Lower lobe of right lung (tissue), 2 donors: ENCODE measurements at regions not wholly inside any gene's neighbourhood (a gene's known extent, or its start where the extent isn't known, plus 50 kb on each side); places are given as distances from the start of the nearest gene placed in this dataset.
"Not testable (repeated sequence)": the region's sequence is repeated elsewhere in the genome, so short reads cannot be mapped to it uniquely, and the experiment has no call there.

Experiments used
- ATAC-seq, 2 donors: fragments of 200-7000 bp; cut with Tn5 transposase; one replicate each; pipeline ENCODE4 v1.9.1; 2020 to 2022; ENCODE audit warnings: mild to moderate bottlenecking in 2 of 2, moderate library complexity in 2 of 2
- DNase-seq: peaks from one replicate; pipeline ENCODE4 v3.0.0-alpha.2; 2020
- H3K27ac ChIP-seq: fragments of 200-600 bp; one replicate; pipeline ENCODE4 v1.8.0; 2022
- H3K27me3 ChIP-seq: fragments of 200-600 bp; one replicate; pipeline ENCODE4 v1.8.0; 2022; ENCODE audit warnings: low read depth
- H3K36me3 ChIP-seq: fragments of 200-600 bp; one replicate; pipeline ENCODE4 v1.8.0; 2022; ENCODE audit warnings: mild to moderate bottlenecking
- H3K4me1 ChIP-seq: fragments of 200-600 bp; one replicate; pipeline ENCODE4 v1.8.0; 2022
- H3K4me3 ChIP-seq: fragments of 200-600 bp; one replicate; pipeline ENCODE4 v1.8.0; 2022; ENCODE audit warnings: mild to moderate bottlenecking
- H3K9me3 ChIP-seq: fragments of 200-600 bp; one replicate; pipeline ENCODE4 v1.8.0; 2022
- intact Hi-C: fragments of 100-400 bp; cut with DNase I; formaldehyde crosslinking; loops from one replicate; pipeline ENCODE4 v1.11.0; 2022
- TF ChIP-seq, protein P1 (sequence below): fragments of 200-600 bp; IDR thresholded peaks from one replicate; pipeline ENCODE4 v1.8.0; 2022; ENCODE audit warnings: antibody characterized with exemption, mild to moderate bottlenecking
- donor health status: DM: no; HTN: yes; CAD: no; lungs with severe emphysema.

DNA sequence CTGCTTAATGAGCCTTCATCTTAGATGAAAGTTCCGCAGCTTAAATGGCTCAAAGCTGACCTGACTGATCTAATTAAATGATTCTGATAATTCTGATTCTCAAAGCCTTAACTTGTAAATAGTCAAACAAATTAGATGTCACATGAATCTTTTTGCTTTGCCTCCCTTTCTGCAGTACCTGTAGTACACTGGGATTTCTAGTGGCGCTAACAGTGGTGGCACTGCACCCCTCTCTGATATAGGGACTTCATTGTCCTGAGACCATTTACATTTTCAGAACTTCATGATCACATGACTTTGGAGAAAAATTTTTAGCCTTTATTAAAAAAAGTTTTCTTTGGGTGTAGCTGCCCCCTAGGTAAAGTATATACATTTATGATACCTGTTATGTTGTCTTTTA, 546.7 kb upstream of the ADGRL2 start:
- DNase-seq (no peak), ATAC-seq (no peak)
- Histone ChIP-seq H3K27ac (no peak overlapping the region), H3K4me3 (no peak overlapping the region), H3K27me3 (no peaks in the 10 kb centered on the region), H3K9me3 (no peaks in the 10 kb centered on the region), H3K4me1 (no peaks in the 10 kb centered on the region), H3K36me3 (no peaks in the 10 kb centered on the region)
- intact Hi-C loops: no loop called here
- TF ChIP-seq, protein P1, sequence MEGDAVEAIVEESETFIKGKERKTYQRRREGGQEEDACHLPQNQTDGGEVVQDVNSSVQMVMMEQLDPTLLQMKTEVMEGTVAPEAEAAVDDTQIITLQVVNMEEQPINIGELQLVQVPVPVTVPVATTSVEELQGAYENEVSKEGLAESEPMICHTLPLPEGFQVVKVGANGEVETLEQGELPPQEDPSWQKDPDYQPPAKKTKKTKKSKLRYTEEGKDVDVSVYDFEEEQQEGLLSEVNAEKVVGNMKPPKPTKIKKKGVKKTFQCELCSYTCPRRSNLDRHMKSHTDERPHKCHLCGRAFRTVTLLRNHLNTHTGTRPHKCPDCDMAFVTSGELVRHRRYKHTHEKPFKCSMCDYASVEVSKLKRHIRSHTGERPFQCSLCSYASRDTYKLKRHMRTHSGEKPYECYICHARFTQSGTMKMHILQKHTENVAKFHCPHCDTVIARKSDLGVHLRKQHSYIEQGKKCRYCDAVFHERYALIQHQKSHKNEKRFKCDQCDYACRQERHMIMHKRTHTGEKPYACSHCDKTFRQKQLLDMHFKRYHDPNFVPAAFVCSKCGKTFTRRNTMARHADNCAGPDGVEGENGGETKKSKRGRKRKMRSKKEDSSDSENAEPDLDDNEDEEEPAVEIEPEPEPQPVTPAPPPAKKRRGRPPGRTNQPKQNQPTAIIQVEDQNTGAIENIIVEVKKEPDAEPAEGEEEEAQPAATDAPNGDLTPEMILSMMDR: no peak

GRCh38 chr1:81252471-81253151, 548.1 kb upstream of the ADGRL2 start:
- Histone ChIP-seq H3K36me3 (no peaks in the 10 kb centered on the region), H3K4me1 (no peaks in the 10 kb centered on the region), H3K27ac (no peak overlapping the region), H3K4me3 (no peak overlapping the region), H3K27me3 (no peaks in the 10 kb centered on the region), H3K9me3 (no peaks in the 10 kb centered on the region)
- intact Hi-C loops: no loop called here
- ATAC-seq: no peak
- no peak for DNase-seq
- TF ChIP-seq, protein P1: no peak

GRCh38 chr1:81250825-81251224, 549.9 kb upstream of the ADGRL2 start:
- DNase-seq, H3K27ac ChIP-seq, H3K4me1 ChIP-seq, H3K4me3 ChIP-seq, H3K36me3 ChIP-seq, H3K27me3 ChIP-seq, ATAC-seq, H3K9me3 ChIP-seq, intact Hi-C loops: not testable (repeated sequence)

DNA sequence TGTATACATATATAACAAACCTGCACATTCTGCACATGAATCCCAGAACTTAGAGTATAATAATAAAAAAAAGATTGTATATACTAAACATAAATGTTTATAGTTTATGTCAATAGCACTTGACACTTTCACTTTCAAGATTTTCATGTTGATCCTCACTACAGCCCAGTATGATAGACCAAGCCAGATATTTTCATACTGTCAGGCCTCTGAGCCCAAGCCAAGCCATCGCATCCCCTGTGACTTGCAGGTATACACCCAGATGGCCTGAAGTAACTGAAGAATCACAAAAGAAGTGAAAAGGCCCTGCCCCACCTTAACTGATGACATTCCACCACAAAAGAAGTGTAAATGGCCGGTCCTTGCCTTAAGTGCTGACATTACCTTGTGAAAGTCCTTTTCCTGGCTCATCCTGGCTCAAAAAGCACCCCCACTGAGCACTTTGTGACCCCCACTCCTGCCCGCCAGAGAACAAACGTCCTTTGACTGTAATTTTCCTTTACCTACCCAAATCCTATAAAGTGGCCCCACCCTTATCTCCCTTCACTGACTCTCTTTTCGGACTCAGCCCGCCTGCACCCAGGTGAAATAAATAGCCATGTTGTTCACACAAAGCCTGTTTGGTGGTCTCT, 555.5 kb upstream of the ADGRL2 start:
- H3K9me3 ChIP-seq, H3K27me3 ChIP-seq, H3K27ac ChIP-seq, DNase-seq, ATAC-seq, H3K4me1 ChIP-seq, H3K36me3 ChIP-seq, H3K4me3 ChIP-seq, intact Hi-C loops: not testable (repeated sequence)

- DNase-seq, H3K27me3 ChIP-seq, H3K4me1 ChIP-seq, ATAC-seq, H3K27ac ChIP-seq, H3K36me3 ChIP-seq, H3K9me3 ChIP-seq, H3K4me3 ChIP-seq, intact Hi-C loops: not testable (repeated sequence)
These were observed 556.1 kb upstream of the ADGRL2 start for GRCh38 chr1:81244612-81245011.

DNA sequence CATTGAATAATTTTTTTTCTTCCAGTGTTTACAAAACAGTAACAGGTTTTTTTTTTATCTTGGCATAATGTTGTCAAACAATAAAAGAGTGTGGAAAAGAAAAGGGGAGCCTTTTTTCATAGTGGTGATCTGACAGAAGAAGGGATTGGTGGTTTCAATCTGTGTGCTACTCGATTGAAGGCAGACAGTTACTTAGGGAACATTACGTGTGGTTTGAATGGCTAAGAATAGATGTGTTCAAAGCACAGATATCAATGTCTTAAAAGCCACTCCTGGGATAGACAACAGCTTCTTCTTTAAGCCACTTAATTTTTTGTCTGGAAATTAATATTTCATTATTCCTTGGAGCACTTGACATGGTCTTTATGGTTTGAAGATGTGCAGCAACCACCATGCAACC, 558.6 kb upstream of the ADGRL2 start:
- H3K4me1 ChIP-seq: no peaks in the 10 kb centered on the region
- no peaks in the 10 kb centered on the region for H3K36me3 ChIP-seq
- intact Hi-C loops: no loop called here
- no peaks in the 10 kb centered on the region for H3K27me3 ChIP-seq
- no peak for DNase-seq
- H3K27ac ChIP-seq: no peak overlapping the region
- no peaks in the 10 kb centered on the region for H3K9me3 ChIP-seq
- TF ChIP-seq, protein P1: no peak
- ATAC-seq: no peak
- no peak overlapping the region for H3K4me3 ChIP-seq

GRCh38 chr1:81238129-81238528, 562.6 kb upstream of the ADGRL2 start:
- H3K4me3 ChIP-seq: peak overlapping the region; percentile 39
- no peaks in the 10 kb centered on the region for H3K36me3 ChIP-seq
- H3K4me1 ChIP-seq: no peaks in the 10 kb centered on the region
- H3K27ac ChIP-seq: no peak overlapping the region
- no peaks in the 10 kb centered on the region for H3K27me3 ChIP-seq
- no peak for DNase-seq
- intact Hi-C loops: no loop called here
- H3K9me3 ChIP-seq: no peaks in the 10 kb centered on the region
- ATAC-seq: no peak
- TF ChIP-seq, protein P1: no peak
